ENCODE measurements at regions not wholly inside any gene's neighbourhood (a gene's known extent, or its start where the extent isn't known, plus 50 kb on each side); places are given as distances from the start of the nearest gene placed in this dataset.
A peak's percentile ranks its signal among the peaks of the same experiment; 100 is the strongest.

DNA sequence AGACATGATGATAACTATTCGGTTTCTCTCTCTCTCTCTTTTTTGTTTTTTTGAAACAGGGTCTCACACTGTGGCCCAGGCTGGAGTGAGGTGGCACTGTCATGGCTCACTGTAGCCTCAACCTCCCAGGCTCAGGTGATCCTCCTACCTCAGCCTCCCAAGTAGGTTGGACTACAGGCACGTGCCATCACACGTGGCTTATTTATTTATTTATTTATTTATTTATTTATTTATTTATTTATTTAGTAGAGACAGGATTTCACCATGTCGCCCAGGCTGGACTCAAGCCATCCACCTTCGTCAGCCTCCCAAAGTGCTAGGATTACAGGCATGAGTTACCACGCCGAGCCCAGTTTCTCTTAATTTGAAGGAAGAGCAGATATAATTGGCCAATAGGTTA is 427.9 kb upstream of the JAG1 start:
- H4K91ac ChIP-seq (ENCODE audit: insufficient read depth, low read depth, low read length) = no peak overlapping the region
- ATAC-seq (ENCODE audit: low read depth) (no peak), DNase-seq (no peak)
- BruUV-seq (replicated peaks) = no TSS peak
- ChIA-PET CTCF (no interaction called here), POLR2A (ENCODE audit: unreplicated experiment) (no interaction called here)
- intact Hi-C loops (cut with micrococcal nuclease) = no loop called here
- H3K27ac ChIP-seq (ENCODE audit: insufficient read depth, low read length) = no peak overlapping the region
- no peaks in the 10 kb centered on the region; the same call in 1 of the 2 replicates for H3K9me1 ChIP-seq (ENCODE audit: insufficient read depth, low read length)
- H3K18ac ChIP-seq (ENCODE audit: low read depth, low read length) = no peak overlapping the region
- no peak overlapping the region for H3K56ac ChIP-seq (ENCODE audit: extremely low read depth, insufficient read depth, low read length)
- H3K14ac ChIP-seq (replicated peaks; ENCODE audit: low read depth, low read length) = 0 out of 2 replicates have a peak overlapping the region, but pooled peaks have one; percentile 33
- H2BK15ac ChIP-seq (ENCODE audit: low read depth, low read length) = peak overlapping the region; percentile 35; the same call in 1 of the 3 replicates
- no peaks in the 10 kb centered on the region for H3K27me3 ChIP-seq (ENCODE audit: control insufficient read depth, insufficient read depth, low read length)
- no peak overlapping the region for H2AFZ ChIP-seq (replicated peaks; ENCODE audit: low read length, poor library complexity)
- H2BK20ac ChIP-seq (ENCODE audit: low read depth, low read length) = peak overlapping the region; percentile 3; the same call in 1 of the 2 replicates
- H3K4me1 ChIP-seq (ENCODE audit: control insufficient read depth, insufficient read depth, low read length) = peaks cover 2% of the 10 kb centered on the region; the same call in 1 of the 2 replicates
- 0 out of 4 replicates have a peak overlapping the region, but pooled peaks of 1 of the 2 experiments have one; percentile 20 for H4K8ac ChIP-seq (ENCODE audit: low read depth in 2 of 2, low read length in 2 of 2)
- TF ChIP-seq, protein P1, sequence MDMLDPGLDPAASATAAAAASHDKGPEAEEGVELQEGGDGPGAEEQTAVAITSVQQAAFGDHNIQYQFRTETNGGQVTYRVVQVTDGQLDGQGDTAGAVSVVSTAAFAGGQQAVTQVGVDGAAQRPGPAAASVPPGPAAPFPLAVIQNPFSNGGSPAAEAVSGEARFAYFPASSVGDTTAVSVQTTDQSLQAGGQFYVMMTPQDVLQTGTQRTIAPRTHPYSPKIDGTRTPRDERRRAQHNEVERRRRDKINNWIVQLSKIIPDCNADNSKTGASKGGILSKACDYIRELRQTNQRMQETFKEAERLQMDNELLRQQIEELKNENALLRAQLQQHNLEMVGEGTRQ (IDR thresholded peaks at IDR 0.05; ENCODE audit: low read depth, low read length) = no peak
- no peak for TF ChIP-seq MXI1 (IDR thresholded peaks at IDR 0.05; ENCODE audit: borderline replicate concordance, low read depth, low read length)
- no peak for TF ChIP-seq FOS (IDR thresholded peaks at IDR 0.05; ENCODE audit: low read depth, low read length)
- no peak for TF ChIP-seq MAZ (IDR thresholded peaks at IDR 0.05; ENCODE audit: borderline replicate concordance, low read depth, low read length)
- TF ChIP-seq, protein P2, sequence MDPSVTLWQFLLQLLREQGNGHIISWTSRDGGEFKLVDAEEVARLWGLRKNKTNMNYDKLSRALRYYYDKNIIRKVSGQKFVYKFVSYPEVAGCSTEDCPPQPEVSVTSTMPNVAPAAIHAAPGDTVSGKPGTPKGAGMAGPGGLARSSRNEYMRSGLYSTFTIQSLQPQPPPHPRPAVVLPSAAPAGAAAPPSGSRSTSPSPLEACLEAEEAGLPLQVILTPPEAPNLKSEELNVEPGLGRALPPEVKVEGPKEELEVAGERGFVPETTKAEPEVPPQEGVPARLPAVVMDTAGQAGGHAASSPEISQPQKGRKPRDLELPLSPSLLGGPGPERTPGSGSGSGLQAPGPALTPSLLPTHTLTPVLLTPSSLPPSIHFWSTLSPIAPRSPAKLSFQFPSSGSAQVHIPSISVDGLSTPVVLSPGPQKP (IDR thresholded peaks at IDR 0.05; ENCODE audit: borderline replicate concordance, low read depth, low read length) = no peak
- no peak for TF ChIP-seq SMC3 (IDR thresholded peaks at IDR 0.05; ENCODE audit: low read depth, low read length)
- in situ Hi-C loops (cut with MboI; ENCODE audit: low sequenced_read_pairs) = no loop called here
- no peaks in the 10 kb centered on the region for H3K36me3 ChIP-seq (ENCODE audit: control insufficient read depth, insufficient read depth, low read length)
- no peak overlapping the region for H3K4me3 ChIP-seq (ENCODE audit: insufficient read depth, low read depth, low read length)
- no peak overlapping the region; the same call in 1 of the 2 replicates for H4K5ac ChIP-seq (ENCODE audit: low read depth, low read length)
- H3K23ac ChIP-seq (ENCODE audit: low read depth, low read length) = no peak overlapping the region
- H3K9me3 ChIP-seq (ENCODE audit: control insufficient read depth, insufficient read depth, low read length) = no peaks in the 10 kb centered on the region
- dilution Hi-C loops (cut with HindIII; ENCODE audit: low sequenced_read_pairs, unreplicated experiment) = no loop called here
- no peak overlapping the region for H2BK5ac ChIP-seq (ENCODE audit: low read depth, low read length, poor library complexity, severe bottlenecking)
- no peak overlapping the region for H3K4me2 ChIP-seq (ENCODE audit: low read depth, low read length)
- no peak overlapping the region for H2AK9ac ChIP-seq (replicated peaks; ENCODE audit: low read depth, low read length, poor library complexity)
- H3K79me1 ChIP-seq (ENCODE audit: low read depth in 1 of 2, low read length in 2 of 2) = no peaks in the 10 kb centered on the region
- 90% methylated on average over 2 of the region's 7 CpGs; no CpG with 5 or more reads in 1 of the 2 experiments for WGBS, 2 experiments (ENCODE audit: extremely low coverage in 2 of 2, insufficient read length in 1 of 2)
- H2BK120ac ChIP-seq (ENCODE audit: low read depth, low read length) = no peak overlapping the region
- no peak overlapping the region for H3K9ac ChIP-seq (ENCODE audit: low read depth, low read length)
- no peaks in the 10 kb centered on the region for H4K20me1 ChIP-seq (ENCODE audit: insufficient read depth, low read length)
- H2AK5ac ChIP-seq (ENCODE audit: low read depth, low read length) = peak overlapping the region; percentile 27; the same call in 1 of the 2 replicates
- no peak overlapping the region for H3K4ac ChIP-seq (ENCODE audit: low read depth, low read length)
